ENCODE measurements at regions not wholly inside any gene's neighbourhood (a gene's known extent, or its start where the extent isn't known, plus 50 kb on each side); places are given as distances from the start of the nearest gene placed in this dataset.
A peak's percentile ranks its signal among the peaks of the same experiment; 100 is the strongest.

DNA sequence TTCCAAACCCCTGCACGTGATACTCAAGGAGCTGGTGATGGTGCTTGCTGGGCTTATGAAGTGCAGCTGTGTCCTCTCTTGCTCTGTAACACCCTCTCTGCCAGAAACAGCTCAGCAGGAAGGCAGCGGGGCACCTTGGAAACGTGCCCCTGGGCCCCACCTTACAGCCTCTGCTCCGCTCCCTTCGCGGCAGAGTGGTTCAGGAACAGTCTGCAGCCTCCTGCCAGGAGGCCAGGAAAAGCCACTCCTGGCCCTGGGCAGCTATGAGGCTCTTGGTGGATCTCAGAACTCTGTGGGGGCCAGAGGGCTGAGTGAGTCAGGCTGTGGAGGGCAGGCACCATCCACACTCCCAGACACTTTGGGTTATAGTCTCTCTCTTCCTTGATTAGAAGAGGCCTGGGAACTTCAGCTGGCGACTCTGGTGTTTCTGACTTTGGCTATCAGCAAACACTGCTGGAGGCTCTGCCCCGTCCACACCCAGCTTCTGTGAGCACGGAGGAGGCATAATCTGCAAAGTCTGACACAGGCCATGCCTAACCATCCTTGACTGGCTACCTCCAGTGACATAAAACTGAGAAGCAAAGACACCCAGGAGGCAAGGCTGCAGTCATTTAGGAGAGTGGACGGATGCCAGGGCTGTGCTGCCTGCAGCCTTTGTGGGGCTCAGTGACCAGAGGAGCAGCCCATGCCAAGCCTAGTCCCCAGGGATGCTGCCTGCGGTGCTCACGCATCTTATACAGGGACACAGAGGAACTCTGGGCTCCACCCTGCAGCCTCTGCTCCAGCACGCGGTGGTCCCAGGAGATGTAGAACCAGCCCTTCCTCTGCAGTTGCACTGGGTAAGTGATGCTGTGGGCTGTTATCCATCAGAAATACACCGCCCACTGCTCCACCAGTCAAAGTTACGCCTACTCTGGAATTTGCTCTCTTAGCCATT lies 65.3 kb downstream of the METRNL start:
- peak; percentile 70 for DNase-seq

DNA sequence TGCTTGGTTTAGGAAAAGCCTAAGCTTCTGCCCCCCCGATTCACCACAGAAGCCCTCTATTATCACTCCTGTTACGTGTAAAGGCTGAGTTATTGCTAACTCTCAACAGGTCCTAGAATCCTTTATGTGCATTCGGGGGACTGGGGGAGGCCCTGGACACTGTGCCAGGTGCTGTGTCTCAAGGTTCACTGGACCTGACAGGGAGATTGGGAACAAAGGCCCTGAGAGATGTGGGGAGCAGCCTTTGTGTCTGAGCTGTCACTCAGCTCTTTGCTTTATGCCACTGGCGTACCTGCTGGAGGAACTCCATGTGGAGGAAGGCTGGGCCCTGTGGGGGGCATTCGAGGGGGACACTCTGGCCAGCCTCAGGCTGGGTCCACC lies 65.9 kb downstream of the METRNL start:
- no peak for DNase-seq

DNA sequence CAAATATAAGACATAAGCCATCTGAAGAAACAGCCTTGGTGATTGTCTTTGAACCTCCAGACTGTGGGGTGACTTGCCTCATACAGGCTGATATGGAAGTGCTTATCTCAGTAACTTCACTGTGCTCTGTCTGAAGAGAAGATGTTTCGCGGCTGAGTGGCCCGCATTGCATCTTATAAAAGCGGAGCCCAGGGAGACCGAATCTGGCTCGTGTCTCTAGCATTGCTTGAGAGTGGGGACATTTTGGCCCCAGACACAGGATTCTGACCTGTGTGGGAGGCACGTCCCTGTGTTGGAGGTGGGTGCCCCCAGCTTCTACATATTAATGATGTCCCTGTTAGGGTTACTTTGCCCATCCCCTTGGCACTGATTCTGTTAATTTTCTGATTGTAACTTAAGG lies 66.4 kb downstream of the METRNL start:
- DNase-seq: peak; percentile 28

DNA sequence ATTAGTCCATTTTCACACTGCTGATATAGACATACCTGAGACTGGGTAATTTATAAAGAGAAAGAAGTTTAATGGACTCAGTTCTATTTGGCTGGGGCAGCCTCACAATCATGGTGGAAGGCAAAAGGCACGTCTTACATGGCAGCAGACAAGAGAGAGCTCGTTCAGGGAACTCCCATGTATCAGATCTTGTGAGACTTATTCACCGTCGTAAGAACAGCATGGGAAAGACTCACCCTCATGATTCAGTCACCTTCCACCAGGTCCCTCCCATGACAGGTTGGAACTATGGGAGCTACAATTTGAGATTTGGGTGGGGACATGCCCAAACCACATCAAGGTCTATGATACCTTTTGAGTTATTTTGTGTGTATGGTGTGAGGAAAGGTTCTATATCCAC lies 66.9 kb downstream of the METRNL start:
- DNase-seq: no peak

DNA sequence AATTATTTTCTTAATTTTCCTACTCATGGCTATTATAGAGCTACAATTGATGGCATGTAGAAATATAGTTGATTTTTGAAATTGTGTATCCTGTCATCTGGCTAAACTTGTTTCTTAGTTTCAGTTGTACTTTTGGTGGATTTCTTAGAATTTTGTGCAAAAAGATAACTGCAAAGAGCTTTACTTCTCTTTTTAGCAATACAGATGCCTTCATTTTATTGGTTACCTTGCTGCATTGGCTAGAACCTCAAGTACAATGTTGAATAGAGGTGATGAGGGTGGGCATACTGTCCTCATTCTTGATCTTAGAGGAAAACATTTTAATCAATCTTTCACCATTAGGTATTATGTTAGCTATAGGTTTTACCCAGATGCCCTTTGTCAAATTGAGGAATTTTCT lies 67.9 kb downstream of the METRNL start:
- DNase-seq: no peak

DNA sequence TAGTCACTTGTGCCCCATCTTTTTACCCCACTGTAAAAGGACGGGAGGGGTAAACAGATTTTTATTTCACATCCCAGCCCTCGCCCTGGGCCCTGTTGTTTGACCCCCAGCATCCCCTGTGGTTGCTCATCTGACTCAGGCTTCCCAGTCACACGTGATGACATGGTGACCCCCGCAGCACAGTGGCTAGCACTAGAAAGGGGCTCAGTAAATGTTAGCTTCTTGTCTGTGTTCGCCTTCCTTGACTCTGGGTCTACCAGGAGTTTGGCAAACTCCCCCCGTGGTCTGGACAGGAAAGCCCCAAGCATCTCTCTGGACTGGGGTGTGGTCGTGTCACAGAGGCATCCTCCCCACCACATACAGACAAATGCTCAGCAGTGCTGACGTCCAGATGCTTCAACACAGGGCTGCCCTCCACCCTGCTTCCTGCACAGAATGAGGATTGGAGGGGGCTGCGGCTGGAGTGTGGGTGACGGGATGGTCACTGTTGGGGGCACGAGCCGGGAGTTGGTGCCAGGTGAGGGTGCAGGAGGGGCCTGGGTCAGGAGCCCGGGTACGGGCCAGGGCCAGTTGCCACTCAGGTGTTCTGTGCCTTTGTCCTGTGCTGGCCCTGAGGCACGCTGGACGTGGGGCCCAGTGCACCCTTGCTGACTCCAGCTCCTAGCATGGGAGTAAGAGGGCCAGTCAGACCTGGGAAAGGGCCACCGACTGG lies 69.1 kb downstream of the METRNL start:
- DNase-seq: no peak

- no peak for DNase-seq
Observed at GRCh38 chr17:83149029-83149725, 69.8 kb downstream of the METRNL start.

GRCh38 chr17:83149761-83150251 lies 70.4 kb downstream of the METRNL start:
- DNase-seq: no peak

DNA sequence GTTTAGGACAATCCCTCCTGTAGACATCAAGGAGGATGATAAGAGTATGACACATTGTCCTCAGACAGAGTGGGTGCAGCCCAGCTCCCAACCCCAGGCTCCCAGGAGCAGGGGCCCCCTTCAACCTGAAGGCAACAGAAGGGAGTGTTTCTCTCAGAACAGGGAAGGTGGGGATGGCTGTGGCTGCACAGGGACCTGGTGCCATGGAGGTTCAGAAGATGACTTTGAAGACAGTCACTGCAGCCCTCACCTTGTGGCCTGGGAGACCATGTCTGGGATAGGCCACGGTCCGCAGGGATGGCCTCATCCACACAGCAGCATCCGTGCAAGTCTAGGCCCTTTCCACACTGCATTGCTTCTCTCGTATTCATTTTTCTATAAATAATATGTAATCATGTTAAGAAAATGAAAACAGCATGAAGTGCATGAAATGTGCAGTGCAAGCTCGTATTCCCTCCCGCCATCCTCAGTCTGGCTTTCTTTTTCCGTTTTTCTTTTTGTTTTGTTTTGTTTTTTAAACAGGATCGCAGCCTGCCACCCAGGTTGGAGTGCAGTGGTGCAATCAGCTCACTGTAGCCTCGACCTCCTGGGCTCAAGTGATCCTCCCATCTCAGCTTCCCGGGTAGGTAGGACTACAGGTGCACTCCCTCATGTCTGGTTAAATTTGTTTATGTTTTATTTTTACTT lies 71.1 kb downstream of the METRNL start:
- DNase-seq: no peak

DNA sequence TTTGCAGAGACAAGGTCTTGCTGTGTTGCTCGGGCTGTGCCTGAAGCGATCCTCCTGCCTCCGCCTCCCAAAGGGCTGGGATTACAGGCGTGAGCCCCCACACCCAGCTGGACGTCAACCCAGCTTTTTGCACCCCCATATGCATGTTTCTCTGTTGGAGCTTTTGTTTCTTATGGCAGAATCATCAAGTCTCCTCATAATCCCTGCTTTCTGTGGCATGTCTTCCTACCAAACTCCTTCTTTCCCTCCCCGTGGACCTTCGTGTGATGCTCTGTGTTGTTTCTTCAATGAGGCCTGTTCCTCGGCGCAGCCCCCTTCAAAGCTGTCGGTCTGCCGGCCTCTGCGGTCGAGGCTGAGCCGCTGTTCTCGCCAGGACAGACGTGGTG lies 71.6 kb downstream of the METRNL start:
- DNase-seq: no peak

DNA sequence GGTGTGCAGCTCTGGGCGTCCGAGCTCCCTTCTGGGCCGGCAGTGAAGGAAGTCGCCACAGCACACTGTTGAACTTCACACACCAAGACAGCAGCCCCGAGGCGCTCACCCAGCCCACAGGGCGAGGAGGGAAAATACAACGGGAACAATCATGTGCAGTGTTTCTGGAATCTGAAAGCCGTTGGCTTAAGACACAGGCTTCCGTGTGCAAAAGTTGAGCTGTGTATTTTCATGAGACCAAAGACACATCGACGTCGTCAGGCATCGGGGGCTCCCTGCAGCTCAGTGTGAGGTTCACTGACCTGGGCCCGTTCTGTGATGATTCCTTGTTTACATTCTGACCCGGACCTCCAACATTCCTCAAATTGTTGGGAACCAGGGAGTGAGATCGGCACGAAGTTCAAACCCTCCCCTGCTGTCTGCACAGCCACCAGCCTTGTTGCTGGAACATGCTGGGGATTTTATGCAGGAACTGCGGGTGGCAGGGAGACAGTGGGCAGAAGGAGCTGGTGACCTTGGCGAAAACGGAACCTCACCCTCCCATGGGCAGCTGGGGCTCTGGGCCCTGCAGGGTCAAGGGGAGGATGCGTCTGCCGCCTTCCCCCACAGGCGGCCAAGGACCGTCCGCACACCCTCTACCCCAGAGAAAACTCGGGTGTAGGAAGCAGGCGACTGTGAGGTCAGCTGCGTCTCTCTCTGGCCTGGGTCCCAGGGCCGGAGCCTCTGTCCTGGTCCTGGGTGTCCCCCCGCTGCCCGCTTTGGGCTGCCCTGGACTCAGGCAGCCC lies 72.2 kb downstream of the METRNL start:
- DNase-seq: no peak

DNA sequence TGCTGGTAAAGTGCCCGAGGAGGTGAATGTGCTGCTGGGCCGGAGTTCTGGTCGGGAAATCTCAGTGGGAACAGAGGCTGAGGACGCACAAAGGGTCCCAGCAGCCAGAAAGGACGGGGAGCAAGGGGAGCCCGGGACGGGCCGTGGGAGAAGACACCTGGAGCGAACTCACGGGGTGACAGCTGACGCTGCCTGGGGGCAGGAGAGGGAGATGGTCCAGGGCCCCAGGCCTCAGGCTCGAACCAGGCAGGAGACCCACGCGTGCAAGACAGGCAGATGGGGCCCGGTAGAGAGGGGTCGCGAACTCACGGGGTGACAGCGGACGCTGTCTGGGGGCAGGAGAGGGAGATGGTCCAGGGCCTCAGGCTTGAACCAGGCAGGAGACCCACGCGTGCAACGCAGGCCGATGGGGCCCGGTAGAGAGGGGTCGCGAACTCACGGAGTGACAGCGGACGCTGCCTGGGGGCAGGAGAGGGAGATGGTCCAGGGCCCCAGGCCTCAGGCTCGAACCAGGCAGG lies 72.9 kb downstream of the METRNL start:
- no peak for DNase-seq

GRCh38 chr17:83152745-83153611 lies 73.6 kb downstream of the METRNL start:
- no peak for DNase-seq

DNA sequence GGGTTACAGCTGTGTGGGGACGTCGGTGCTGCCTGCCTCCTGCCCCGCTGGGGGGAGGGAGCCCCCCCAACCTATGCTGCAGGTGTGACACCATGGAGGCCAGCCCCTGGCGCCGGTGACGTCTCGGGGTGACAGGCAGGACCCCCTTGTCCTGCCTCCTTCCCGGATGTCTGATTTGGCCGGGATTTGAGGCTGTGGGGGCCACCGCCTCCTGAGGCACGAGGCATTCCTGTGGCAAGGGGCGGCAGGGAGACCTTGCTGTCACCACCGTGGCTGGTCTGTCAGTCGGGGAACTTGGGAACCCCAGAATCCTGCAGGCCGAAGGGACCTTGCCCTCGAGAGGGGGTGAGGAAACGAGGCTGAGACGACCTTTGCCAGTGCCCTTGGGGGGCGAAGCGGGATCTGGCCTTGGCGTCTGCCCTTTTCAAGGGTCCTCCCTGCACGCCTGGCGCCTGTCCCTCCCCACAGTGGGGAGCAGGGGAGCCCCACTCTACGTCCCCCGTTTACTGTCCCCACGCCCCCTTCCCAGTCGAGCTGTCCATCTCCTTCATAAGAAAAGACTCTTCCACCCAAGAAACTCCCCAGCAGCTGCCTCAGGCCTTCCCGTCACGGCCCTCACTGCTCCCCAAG lies 74.4 kb downstream of the METRNL start:
- no peak for DNase-seq

DNA sequence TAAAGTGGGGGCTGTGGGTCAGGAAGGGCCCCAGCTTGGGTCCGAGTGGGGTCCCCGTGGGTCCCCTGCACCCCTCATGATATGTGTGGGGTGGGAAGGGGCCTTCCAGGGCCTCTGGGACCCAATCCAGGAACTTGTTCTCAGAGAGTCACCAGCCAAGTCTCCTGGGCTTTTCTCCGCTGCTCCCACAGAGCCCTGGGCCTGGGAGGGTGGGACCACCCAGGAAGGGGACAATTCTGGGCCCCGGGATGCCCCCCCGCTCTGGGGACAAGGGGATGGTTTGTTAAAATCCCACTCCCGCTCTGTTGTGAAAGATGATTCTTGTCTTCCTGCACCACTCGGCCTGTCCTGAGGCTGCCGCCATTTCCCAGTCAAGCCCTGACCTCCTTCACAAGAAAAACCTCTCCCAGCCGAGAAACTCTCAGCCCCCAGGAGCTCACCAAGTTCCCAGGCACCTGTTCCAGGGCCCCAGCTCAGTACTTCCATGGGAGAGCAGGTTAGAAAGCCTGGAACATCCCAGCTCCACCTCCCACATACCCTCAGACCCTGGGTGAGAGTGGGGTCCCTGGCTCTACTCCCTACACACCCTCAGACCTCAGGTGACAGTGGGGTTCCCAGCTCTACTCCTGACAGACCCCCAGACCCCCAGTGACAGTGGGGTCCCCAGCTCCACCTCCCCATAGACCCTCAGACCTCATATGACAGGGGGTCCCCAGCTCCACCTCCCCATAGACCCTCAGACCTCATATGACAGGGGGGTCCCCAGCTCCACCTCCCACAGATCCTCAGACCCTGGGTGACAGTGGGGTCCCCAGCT lies 75.1 kb downstream of the METRNL start:
- DNase-seq: no peak

DNA sequence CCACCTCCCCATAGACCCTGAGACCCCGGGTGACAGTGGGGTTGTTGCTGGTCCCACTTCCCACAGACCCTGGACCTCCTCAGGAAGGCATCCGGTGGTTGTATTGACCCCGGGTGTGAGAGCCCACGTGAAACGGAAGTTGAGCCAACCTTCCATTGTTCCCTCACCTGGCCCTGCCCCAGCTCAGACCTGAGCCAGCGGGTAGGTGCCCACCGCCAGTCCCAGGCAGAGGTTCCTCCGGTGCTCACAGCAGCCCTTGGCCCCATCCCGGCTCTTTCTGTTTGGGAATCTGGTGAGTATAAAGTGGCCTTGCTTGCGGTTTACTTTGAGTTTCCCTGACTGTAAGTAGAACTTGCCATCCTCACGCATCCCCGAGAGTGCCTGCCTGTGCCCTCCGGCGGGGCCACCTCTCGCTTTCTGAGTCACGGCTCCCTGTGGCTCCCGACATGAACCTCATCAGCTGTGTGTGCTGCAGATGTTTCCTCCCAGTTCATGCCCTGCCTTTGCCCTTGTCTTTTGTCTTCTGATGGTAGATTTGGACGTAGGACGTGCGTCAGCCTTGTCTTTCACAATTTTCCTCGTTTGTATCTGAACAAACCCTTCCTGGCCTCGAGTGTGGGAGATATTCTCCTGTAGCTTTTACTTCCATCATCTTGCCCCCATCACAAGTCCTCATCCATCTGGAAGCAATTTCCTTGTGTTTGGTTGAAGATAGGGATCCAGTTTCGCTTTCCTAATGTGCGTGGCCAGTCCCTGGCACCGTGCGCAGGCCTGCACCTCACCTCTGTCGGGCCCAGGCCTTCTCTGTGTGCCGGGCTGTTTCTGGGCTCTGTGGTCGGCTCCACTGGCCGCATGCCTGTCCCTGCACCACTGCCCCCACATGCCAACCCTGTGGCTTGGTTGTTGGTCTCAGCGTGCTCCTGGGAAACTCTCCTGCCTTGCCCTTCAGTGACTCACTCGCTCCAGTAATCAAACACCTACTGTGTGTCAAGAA lies 76.0 kb downstream of the METRNL start:
- DNase-seq: no peak

DNA sequence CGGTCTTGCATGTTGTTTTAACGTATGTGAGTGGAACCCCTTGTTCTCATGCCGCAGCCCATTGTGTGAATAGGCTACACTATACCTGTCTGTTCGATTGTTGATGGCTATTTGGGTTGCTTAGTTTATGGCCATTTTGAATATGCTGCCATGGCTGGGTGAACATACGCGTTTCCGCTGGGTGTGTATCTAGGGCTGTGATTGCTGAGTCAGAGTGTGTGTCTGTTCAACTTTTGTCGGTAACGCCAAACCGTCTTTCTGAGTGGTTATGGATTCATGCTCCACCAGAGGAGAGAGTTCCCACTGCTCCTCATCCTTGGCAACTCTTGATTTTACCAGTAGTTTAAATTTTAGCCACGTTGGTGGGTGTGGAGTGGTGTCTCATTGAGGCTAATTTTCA lies 77.0 kb downstream of the METRNL start:
- DNase-seq: no peak

Data from hematopoietic multipotent progenitor cell treated with erythropoietin and hydrocortisone succinate and interleukin-3 and kit ligand, for 6 days (in vitro differentiated cells).